NCI-H2081 (cell line): ENCODE measurements at regions not wholly inside any gene's neighbourhood (a gene's known extent, or its start where the extent isn't known, plus 50 kb on each side); places are given as distances from the start of the nearest gene placed in this dataset.
A peak's percentile ranks its signal among the peaks of the same experiment; 100 is the strongest.

Source experiments
- DNase-seq, 2 experiments: peaks; one replicate each; lab custom pipeline; 2025; lab: John Stamatoyannopoulos, UW

- DNase-seq = no peak
These were observed 256.2 kb upstream of the PITRM1 start for GRCh38 chr10:3428826-3429225.

GRCh38 chr10:3427950-3428354 is 255.4 kb upstream of the PITRM1 start:
- DNase-seq = no peak

- no peak for DNase-seq
These were observed 254.8 kb upstream of the PITRM1 start for GRCh38 chr10:3427347-3427746.

- no peak for DNase-seq
These were observed 253.7 kb upstream of the PITRM1 start for GRCh38 chr10:3426190-3426845.

GRCh38 chr10:3425716-3426115 is 253.1 kb upstream of the PITRM1 start:
- no peak for DNase-seq

GRCh38 chr10:3425261-3425660 is 252.7 kb upstream of the PITRM1 start:
- no peak for DNase-seq

GRCh38 chr10:3424111-3424851 is 251.7 kb upstream of the PITRM1 start:
- DNase-seq = peak; percentile 59 to 79

- DNase-seq = no peak
These were observed 250.8 kb upstream of the PITRM1 start for GRCh38 chr10:3423384-3423783.

- DNase-seq = no peak
These were observed 249.7 kb upstream of the PITRM1 start for GRCh38 chr10:3422282-3422681.

GRCh38 chr10:3421537-3422257 is 249.1 kb upstream of the PITRM1 start:
- DNase-seq = no peak

- DNase-seq = no peak
These were observed 248.2 kb upstream of the PITRM1 start for GRCh38 chr10:3420527-3421469.

GRCh38 chr10:3419719-3420495 is 247.3 kb upstream of the PITRM1 start:
- no peak for DNase-seq

GRCh38 chr10:3418926-3419325 is 246.3 kb upstream of the PITRM1 start:
- DNase-seq = no peak

GRCh38 chr10:3418041-3418754 is 245.6 kb upstream of the PITRM1 start:
- no peak for DNase-seq

GRCh38 chr10:3417096-3417495 is 244.5 kb upstream of the PITRM1 start:
- DNase-seq = no peak

- no peak for DNase-seq
These were observed 243.5 kb upstream of the PITRM1 start for GRCh38 chr10:3415878-3416605.

- DNase-seq = no peak
These were observed 242.6 kb upstream of the PITRM1 start for GRCh38 chr10:3415038-3415736.

GRCh38 chr10:3414667-3415023 is 242.1 kb upstream of the PITRM1 start:
- DNase-seq = no peak
